Esophagus squamous epithelium (tissue), 4 donors: ENCODE measurements at regions not wholly inside any gene's neighbourhood (a gene's known extent, or its start where the extent isn't known, plus 50 kb on each side); places are given as distances from the start of the nearest gene placed in this dataset.

Experiments used
- POLR2A ChIP-seq, 4 donors: fragments of 450-650 bp; IDR thresholded peaks; one replicate each; pipeline ENCODE4 v1.6.1; 2017; ENCODE audit warnings: antibody characterized with exemption in 4 of 4, mild to moderate bottlenecking in 4 of 4, moderate library complexity in 3 of 4
- TF ChIP-seq, protein P1 (sequence below), 6 experiments: fragments of 450-650 bp in 4 of 6; fragments of 200-600 bp in 2 of 6; sonication (generic) in 2 of 6; IDR thresholded peaks; one replicate each; pipeline ENCODE4 v1.5.1; 2016 to 2019; ENCODE audit warnings: antibody characterized with exemption in 6 of 6, mild to moderate bottlenecking in 4 of 6, moderate library complexity in 4 of 6

DNA sequence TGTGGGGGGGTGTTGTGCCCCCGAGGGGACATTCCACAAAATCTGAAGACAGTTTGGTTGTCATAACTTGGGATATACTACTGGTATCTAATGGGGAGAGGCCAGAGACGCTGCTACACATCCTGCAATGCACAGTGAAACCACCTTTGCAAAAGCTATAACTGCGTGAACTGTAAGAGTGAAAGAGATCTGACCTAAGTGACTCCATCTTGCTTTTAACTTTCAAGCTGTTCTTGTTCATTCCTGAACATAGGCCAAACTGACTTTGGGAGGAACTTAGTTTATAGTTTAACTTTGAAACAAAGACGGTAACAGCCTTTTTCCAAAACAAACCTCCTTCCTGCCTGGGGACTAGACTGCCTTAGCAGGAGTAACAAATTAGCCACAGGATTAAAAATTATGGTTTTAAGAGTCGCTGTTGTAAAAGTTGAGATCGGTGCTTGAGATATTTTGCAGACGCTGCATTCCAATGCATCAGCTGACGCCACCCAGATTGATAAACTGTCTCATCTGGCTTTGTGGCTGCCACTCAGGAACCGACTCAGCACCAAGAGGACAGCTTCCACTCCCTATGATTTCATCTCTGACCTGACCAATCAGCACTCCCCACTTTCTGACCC, 70.9 kb downstream of the ATXN3L start:
- TF ChIP-seq, protein P1, sequence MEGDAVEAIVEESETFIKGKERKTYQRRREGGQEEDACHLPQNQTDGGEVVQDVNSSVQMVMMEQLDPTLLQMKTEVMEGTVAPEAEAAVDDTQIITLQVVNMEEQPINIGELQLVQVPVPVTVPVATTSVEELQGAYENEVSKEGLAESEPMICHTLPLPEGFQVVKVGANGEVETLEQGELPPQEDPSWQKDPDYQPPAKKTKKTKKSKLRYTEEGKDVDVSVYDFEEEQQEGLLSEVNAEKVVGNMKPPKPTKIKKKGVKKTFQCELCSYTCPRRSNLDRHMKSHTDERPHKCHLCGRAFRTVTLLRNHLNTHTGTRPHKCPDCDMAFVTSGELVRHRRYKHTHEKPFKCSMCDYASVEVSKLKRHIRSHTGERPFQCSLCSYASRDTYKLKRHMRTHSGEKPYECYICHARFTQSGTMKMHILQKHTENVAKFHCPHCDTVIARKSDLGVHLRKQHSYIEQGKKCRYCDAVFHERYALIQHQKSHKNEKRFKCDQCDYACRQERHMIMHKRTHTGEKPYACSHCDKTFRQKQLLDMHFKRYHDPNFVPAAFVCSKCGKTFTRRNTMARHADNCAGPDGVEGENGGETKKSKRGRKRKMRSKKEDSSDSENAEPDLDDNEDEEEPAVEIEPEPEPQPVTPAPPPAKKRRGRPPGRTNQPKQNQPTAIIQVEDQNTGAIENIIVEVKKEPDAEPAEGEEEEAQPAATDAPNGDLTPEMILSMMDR (IDR thresholded peaks at IDR 0.05) = no peak
- TF ChIP-seq POLR2A (IDR thresholded peaks at IDR 0.05) = no peak
